H1 (cell line): ENCODE measurements at regions not wholly inside any gene's neighbourhood (a gene's known extent, or its start where the extent isn't known, plus 50 kb on each side); places are given as distances from the start of the nearest gene placed in this dataset.

ENCODE experiments used
- CTCF ChIA-PET: fragments of 300-600 bp; sonication (Branson Sonifier 250); formaldehyde crosslinking; loops from one replicate; lab custom pipeline; 2021; ENCODE audit not compliant: partially characterized antibody; lab: Charles Lee
- POLR2A ChIA-PET: fragments of 300-600 bp; sonication (Branson Sonifier 250); formaldehyde crosslinking; loops from one replicate; lab custom pipeline; 2021; ENCODE audit warnings: inconsistent platforms; ENCODE audit not compliant: partially characterized antibody; lab: Charles Lee
- DNase-seq, 2 experiments: peaks; one replicate each; pipeline versions ENCODE4 v3.0.0 to v3.0.0-alpha.2; 2010 to 2022; ENCODE audit warnings: low spot score in 2 of 2, low read depth in 1 of 2, mixed read lengths in 1 of 2
- FAIRE-seq: peaks from 2 replicates; lab custom pipeline; 2011; peaks lifted over from hg19 to GRCh38; lab: Jason Lieb, UNC
- H2AFZ ChIP-seq: 2 replicates; pipeline ENCODE4 v1.8.1; 2012; ENCODE audit warnings: low read length, inconsistent platforms
- H2AK5ac ChIP-seq: 2 replicates; pipeline ENCODE4 v1.6.1; 2013; ENCODE audit warnings: low read depth, low read length
- H2BK120ac ChIP-seq: replicated peaks from 2 replicates; pipeline ENCODE3; 2013; ENCODE audit warnings: low read depth, low read length, inconsistent platforms
- H2BK12ac ChIP-seq: 2 replicates; pipeline ENCODE4 v1.6.1; 2013; ENCODE audit warnings: low read depth, low read length
- H2BK15ac ChIP-seq: 2 replicates; pipeline ENCODE4 v1.6.1; 2013; ENCODE audit warnings: low read length
- H2BK20ac ChIP-seq: 2 replicates; pipeline ENCODE4 v1.6.1; 2013; ENCODE audit warnings: low read length
- H2BK5ac ChIP-seq: 2 replicates; pipeline ENCODE4 v1.6.1; 2013; ENCODE audit warnings: low read depth, low read length
- H3K14ac ChIP-seq: 2 replicates; pipeline ENCODE4 v1.6.1; 2013; ENCODE audit warnings: inconsistent platforms; ENCODE audit not compliant: insufficient read length
- H3K18ac ChIP-seq: 2 replicates; pipeline ENCODE4 v1.6.1; 2013; ENCODE audit warnings: low read length; ENCODE audit errors: extremely low read depth
- H3K23ac ChIP-seq: 2 replicates; pipeline ENCODE4 v1.6.1; 2013; ENCODE audit warnings: inconsistent platforms; ENCODE audit not compliant: insufficient read length
- H3K23me2 ChIP-seq: 2 replicates; pipeline ENCODE4 v1.6.1; 2013; ENCODE audit warnings: low read depth, low read length
- H3K27ac ChIP-seq: 2 replicates; pipeline ENCODE4 v1.6.1; 2011; ENCODE audit warnings: low read depth, low read length, inconsistent platforms
- H3K27me3 ChIP-seq, 4 experiments: replicated peaks in 1 of 4; 1 replicate in 1 of 4; 2 replicates in 3 of 4; pipeline versions ENCODE4 v1.6.1 to v1.8.1; 2011 to 2013; ENCODE audit warnings: low read length in 3 of 4, mild to moderate bottlenecking in 3 of 4, inconsistent platforms in 2 of 4, mixed read lengths in 2 of 4, moderate library complexity in 1 of 4; ENCODE audit not compliant: control insufficient read depth in 3 of 4, insufficient read depth in 3 of 4; ENCODE audit errors: extremely low read depth in 1 of 4
- H3K36me3 ChIP-seq, 4 experiments: 2 replicates each; pipeline versions ENCODE4 v1.6.1 to v1.8.1; 2011 to 2013; ENCODE audit warnings: mild to moderate bottlenecking in 4 of 4, low read length in 3 of 4, moderate library complexity in 2 of 4, control low read depth in 1 of 4, inconsistent platforms in 1 of 4; ENCODE audit not compliant: insufficient read depth in 4 of 4, control insufficient read depth in 2 of 4
- H3K4ac ChIP-seq: replicated peaks from 2 replicates; pipeline ENCODE3; 2013; ENCODE audit warnings: low read length, low read depth, mixed read lengths, inconsistent platforms; ENCODE audit not compliant: insufficient read length
- H3K4me1 ChIP-seq, 4 experiments: replicated peaks in 1 of 4; 1 replicate in 1 of 4; 2 replicates in 3 of 4; pipeline versions ENCODE4 v1.6.1 to v1.8.1; 2011 to 2013; ENCODE audit warnings: low read length in 3 of 4, inconsistent platforms in 2 of 4, mixed read lengths in 1 of 4; ENCODE audit not compliant: insufficient read depth in 4 of 4, control insufficient read depth in 3 of 4
- H3K4me2 ChIP-seq, 2 experiments: 2 replicates each; pipeline versions ENCODE4 v1.6.1 to v1.8.1; 2011 to 2013; ENCODE audit warnings: low read depth in 2 of 2, low read length in 2 of 2, control low read depth in 1 of 2, inconsistent platforms in 1 of 2, mild to moderate bottlenecking in 1 of 2; ENCODE audit not compliant: insufficient read depth in 1 of 2
- H3K4me3 ChIP-seq, 4 experiments: fragments of 200-600, 300-600 bp in 1 of 4; sonication (generic), shearing (Covaris generic), sonication (Bioruptor Twin) in 1 of 4; 2 replicates each; pipeline versions ENCODE4 v1.5.1 to v1.8.1; 2011 to 2016; ENCODE audit warnings: low read length in 4 of 4, low read depth in 3 of 4, control low read depth in 2 of 4, inconsistent platforms in 2 of 4, mild to moderate bottlenecking in 2 of 4, mixed read lengths in 1 of 4, moderate library complexity in 1 of 4; ENCODE audit not compliant: insufficient read depth in 2 of 4; ENCODE audit errors: extremely low read depth in 1 of 4
- H3K56ac ChIP-seq: replicated peaks from 2 replicates; pipeline ENCODE3; 2013; ENCODE audit warnings: low read depth, mild to moderate bottlenecking, mixed read lengths, low read length, inconsistent platforms; ENCODE audit not compliant: insufficient read length
- H3K79me1 ChIP-seq: 2 replicates; pipeline ENCODE4 v1.6.1; 2013; ENCODE audit warnings: low read depth, low read length, control low read depth
- H3K79me2 ChIP-seq, 2 experiments: 2 replicates each; pipeline versions ENCODE4 v1.6.1 to v1.8.1; 2012 to 2013; ENCODE audit warnings: low read length in 2 of 2, mild to moderate bottlenecking in 2 of 2, inconsistent platforms in 1 of 2; ENCODE audit not compliant: insufficient read depth in 2 of 2, control insufficient read depth in 1 of 2
- H3K9ac ChIP-seq, 4 experiments: replicated peaks in 1 of 4; 1 replicate in 1 of 4; 2 replicates in 3 of 4; pipeline versions ENCODE4 v1.6.1 to v1.8.1; 2011 to 2013; ENCODE audit warnings: low read depth in 3 of 4, low read length in 3 of 4, control low read depth in 2 of 4, mild to moderate bottlenecking in 2 of 4, moderate library complexity in 2 of 4, inconsistent platforms in 1 of 4; ENCODE audit errors: extremely low read depth in 1 of 4
- H3K9me3 ChIP-seq, 2 experiments: 2 replicates each; pipeline versions ENCODE4 v1.6.1 to v1.8.1; 2012 to 2013; ENCODE audit warnings: mild to moderate bottlenecking in 2 of 2, moderate library complexity in 2 of 2, control low read depth in 1 of 2, inconsistent platforms in 1 of 2, low read depth in 1 of 2, low read length in 1 of 2, mixed read lengths in 1 of 2; ENCODE audit not compliant: insufficient read depth in 2 of 2
- H4K20me1 ChIP-seq, 2 experiments: replicated peaks in 1 of 2; 2 replicates each; pipeline versions ENCODE3 to v1.8.1; 2011 to 2013; ENCODE audit warnings: inconsistent platforms in 2 of 2, low read length in 2 of 2, mild to moderate bottlenecking in 1 of 2; ENCODE audit not compliant: insufficient read depth in 2 of 2, control insufficient read depth in 1 of 2
- H4K5ac ChIP-seq: 2 replicates; pipeline ENCODE4 v1.6.1; 2013; ENCODE audit warnings: low read length, low read depth, mixed read lengths, inconsistent platforms; ENCODE audit not compliant: insufficient read length
- H4K8ac ChIP-seq: 2 replicates; pipeline ENCODE4 v1.8.0; 2013; ENCODE audit warnings: mild to moderate bottlenecking, moderate library complexity, low read length, inconsistent platforms; ENCODE audit not compliant: insufficient read depth; ENCODE audit errors: extremely low read depth
- H4K91ac ChIP-seq: replicated peaks from 2 replicates; pipeline ENCODE3; 2013; ENCODE audit warnings: low read length, mixed read lengths, inconsistent platforms; ENCODE audit not compliant: insufficient read length
- MAX ChIP-seq: IDR thresholded peaks from 2 replicates; pipeline ENCODE4 v1.6.1; 2012; ENCODE audit warnings: inconsistent platforms
- TCF12 ChIP-seq: IDR thresholded peaks from 2 replicates; pipeline ENCODE4 v1.6.1; 2011; ENCODE audit warnings: low read depth, mild to moderate bottlenecking, low read length
- WGBS, 2 experiments: shearing (Covaris generic) in 1 of 2; methylation state at CpG; one replicate each; pipeline versions ENCODE4 v1.1.6 to v1.1.7; 2013 to 2015; ENCODE audit warnings: low lambda C conversion rate in 2 of 2, mixed read lengths in 2 of 2, inconsistent platforms in 1 of 2, low coverage in 1 of 2, missing lambda C conversion rate in 1 of 2; ENCODE audit not compliant: insufficient replicate concordance in 2 of 2, insufficient coverage in 1 of 2, insufficient read length in 1 of 2; ENCODE audit errors: extremely low coverage in 1 of 2, missing lambda C conversion rate in 1 of 2; 5-methylcytosine and 5-hydroxymethylcytosine counted together

- Histone ChIP-seq H3K23ac (no peak overlapping the region), H2AK5ac (no peak overlapping the region), H3K9me3 (no peaks in the 10 kb centered on the region), H3K18ac (no peak overlapping the region), H3K9ac (no peak overlapping the region), H3K79me1 (no peaks in the 10 kb centered on the region; the same call in 1 of the 2 replicates), H3K4me1 (peaks cover 0 to 4% (median 2%) of the 10 kb centered on the region in 4 experiments; a peak in 3 of 7 replicates), H3K79me2 (no peaks in the 10 kb centered on the region), H4K91ac (no peak overlapping the region), H3K14ac (no peak overlapping the region), H2BK5ac (no peak overlapping the region), H3K27me3 (no peaks in the 10 kb centered on the region), H2BK12ac (no peak overlapping the region), H3K36me3 (no peaks in the 10 kb centered on the region), H3K4me2 (no peak overlapping the region), H3K4ac (no peak overlapping the region), H2AFZ (no peak overlapping the region), H2BK120ac (no peak overlapping the region), H3K56ac (no peak overlapping the region), H3K27ac (no peak overlapping the region), H4K20me1 (no peaks in the 10 kb centered on the region), H4K5ac (no peak overlapping the region), H3K4me3 (no peak overlapping the region), H4K8ac (no peak overlapping the region), H2BK20ac (no peak overlapping the region), H3K23me2 (no peaks in the 10 kb centered on the region; the same call in 1 of the 2 replicates), H2BK15ac (no peak overlapping the region)
- POLR2A ChIA-PET: no interaction called here
- DNase-seq: no peak
- FAIRE-seq: no peak
- WGBS, 2 experiments: 90% methylated on average over 3 of the region's 3 CpGs; no CpG with 5 or more reads in 1 of the 2 experiments
- TF ChIP-seq TCF12: no peak
- no peak for TF ChIP-seq MAX
- CTCF ChIA-PET: interaction anchor here (1.0 to 6.4 kb wide), 8 partner anchors 8 to 140 kb away, joined by 3 to 32 read pairs (median 4); partner anchors contain the start of gene WARS2
Measured at GRCh38 chr1:119226913-119227312, 86.5 kb upstream of the WARS2 start.
